HepG2 (cell line): ENCODE measurements at regions not wholly inside any gene's neighbourhood (a gene's known extent, or its start where the extent isn't known, plus 50 kb on each side); places are given as distances from the start of the nearest gene placed in this dataset.

Experiments used
- ATAC-seq: fragments of 200-7000 bp; cut with Tn5 transposase; 3 replicates; pipeline ENCODE4 v1.9.1; 2020; ENCODE audit warnings: mild to moderate bottlenecking, moderate library complexity
- BruUV-seq: library from RNA; stranded (reverse); fragments of 400-500 nt; replicated peaks from 2 replicates; lab custom pipeline; 2021; lab: Mats Ljungman, UMichigan
- CTCF ChIA-PET: fragments of 300-600 bp; formaldehyde crosslinking; extraction: SDS; loops from one replicate; lab custom pipeline; 2021; ENCODE audit warnings: low total read pairs, inconsistent platforms, low intra/inter-chr PET ratio; lab: Yijun Ruan, JAX
- POLR2A ChIA-PET: fragments of 350-600 bp; sonication (Branson Sonifier 250); formaldehyde crosslinking; loops from one replicate; lab custom pipeline; 2020; ENCODE audit warnings: antibody characterized with exemption, inconsistent platforms; lab: Yijun Ruan, JAX
- DNase-seq: peaks from one replicate; pipeline ENCODE4 v3.0.0-alpha.2; 2015; ENCODE audit warnings: low spot score
- FAIRE-seq: peaks from 3 replicates; lab custom pipeline; 2011; peaks lifted over from hg19 to GRCh38; lab: Jason Lieb, UNC
- H2AFZ ChIP-seq: one replicate; pipeline ENCODE4 v1.6.1; 2011; ENCODE audit warnings: low read length, inconsistent platforms
- H3K27ac ChIP-seq: fragments of 300-600 bp; 3 replicates; pipeline ENCODE4 v1.8.0; 2011; ENCODE audit warnings: mixed run types, mild to moderate bottlenecking, mixed read lengths, low read length, inconsistent platforms; ENCODE audit not compliant: insufficient read depth; ENCODE audit errors: extremely low read length
- H3K27me3 ChIP-seq, 2 experiments: fragments of 200-600 bp in 1 of 2; 2 replicates in 1 of 2; 3 replicates in 1 of 2; pipeline versions ENCODE4 v1.6.0 to v1.8.0; 2011; ENCODE audit warnings: low read length in 2 of 2, mild to moderate bottlenecking in 2 of 2, moderate library complexity in 2 of 2, inconsistent platforms in 1 of 2; ENCODE audit not compliant: insufficient read depth in 2 of 2, control insufficient read depth in 1 of 2
- H3K36me3 ChIP-seq, 2 experiments: fragments of 200-600 bp in 1 of 2; replicated peaks in 1 of 2; 2 replicates in 1 of 2; 3 replicates in 1 of 2; pipeline versions ENCODE4 v1.5.1 to v1.8.0; 2011; ENCODE audit warnings: low read length in 2 of 2, inconsistent platforms in 1 of 2; ENCODE audit not compliant: insufficient read depth in 2 of 2, control insufficient read depth in 1 of 2
- H3K4me1 ChIP-seq: 2 replicates; pipeline ENCODE4 v1.5.1; 2012; ENCODE audit warnings: low read length, inconsistent platforms; ENCODE audit not compliant: insufficient read depth
- H3K4me2 ChIP-seq: 2 replicates; pipeline ENCODE4 v1.6.0; 2011; ENCODE audit warnings: low read depth, low read length, inconsistent platforms
- H3K4me3 ChIP-seq, 3 experiments: fragments of 200-600 bp in 1 of 3; sonication (generic), shearing (Covaris generic) in 1 of 3; replicated peaks in 1 of 3; 2 replicates each; pipeline ENCODE4 v1.5.1; 2011 to 2016; ENCODE audit warnings: low read length in 3 of 3, inconsistent platforms in 2 of 3, low read depth in 2 of 3, mild to moderate bottlenecking in 2 of 3, control low read depth in 1 of 3, mixed read lengths in 1 of 3; ENCODE audit not compliant: insufficient read depth in 1 of 3
- H3K79me2 ChIP-seq: one replicate; pipeline ENCODE4 v1.6.1; 2011; ENCODE audit warnings: low read length, inconsistent platforms; ENCODE audit not compliant: insufficient read depth
- H3K9ac ChIP-seq: 2 replicates; pipeline ENCODE4 v1.6.0; 2011; ENCODE audit warnings: mild to moderate bottlenecking, low read depth, low read length, inconsistent platforms; ENCODE audit not compliant: insufficient read depth
- H3K9me3 ChIP-seq: 2 replicates; pipeline ENCODE4 v1.5.1; 2012; ENCODE audit warnings: mild to moderate bottlenecking, low read length
- H4K20me1 ChIP-seq: 2 replicates; pipeline ENCODE4 v1.6.0; 2011; ENCODE audit warnings: inconsistent platforms, mild to moderate bottlenecking, low read length, moderate library complexity; ENCODE audit not compliant: insufficient read depth
- CEBPB ChIP-seq: IDR thresholded peaks from 2 replicates; pipeline ENCODE4 v1.6.1; 2011; ENCODE audit warnings: low read depth, low read length, improper control_type of control experiment, borderline replicate concordance
- CEBPZ ChIP-seq: IDR thresholded peaks from 2 replicates; pipeline ENCODE4 v1.6.1; 2012; ENCODE audit warnings: low read length, improper control_type of control experiment
- EHMT2 ChIP-seq: fragments of 200-600 bp; sonication (generic); IDR thresholded peaks from 2 replicates; pipeline ENCODE4 v1.7.0; 2017; ENCODE audit warnings: antibody characterized with exemption, low read depth, low read length, borderline replicate concordance
- JUN ChIP-seq: sonication (generic); formaldehyde crosslinking; IDR thresholded peaks from 2 replicates; pipeline ENCODE4 v1.4.0; 2020; ENCODE audit warnings: mild to moderate bottlenecking, missing genetic modification reagents
- MIER3 ChIP-seq: IDR thresholded peaks from 2 replicates; pipeline ENCODE4 v1.6.1; 2016; ENCODE audit warnings: missing compliant biosample characterization, borderline replicate concordance
- PHF8 ChIP-seq: sonication (generic); formaldehyde crosslinking; IDR thresholded peaks from 2 replicates; pipeline ENCODE4 v1.5.0; 2020; ENCODE audit warnings: missing genetic modification reagents
- POGK ChIP-seq: sonication (generic); formaldehyde crosslinking; conservative IDR thresholded peaks from 2 replicates; pipeline ENCODE4 v1.8.0; 2022; ENCODE audit warnings: mild to moderate bottlenecking, moderate library complexity, missing genetic modification reagents
- SRSF1 ChIP-seq: fragments of 200-400 bp; formaldehyde crosslinking; optimal IDR thresholded peaks from 2 replicates; pipeline ENCODE3; 2017; ENCODE audit warnings: mild to moderate bottlenecking, low read depth, low read length, moderate library complexity
- ZNF446 ChIP-seq: sonication (generic); formaldehyde crosslinking; IDR thresholded peaks from 2 replicates; pipeline ENCODE4 v1.5.0; 2020; ENCODE audit warnings: mild to moderate bottlenecking, missing genetic modification reagents
- ZNF501 ChIP-seq: sonication (generic); formaldehyde crosslinking; IDR thresholded peaks from 2 replicates; pipeline ENCODE4 v1.5.1; 2020; ENCODE audit warnings: mild to moderate bottlenecking, moderate library complexity, missing genetic modification reagents
- ZNF770 ChIP-seq: sonication (generic); formaldehyde crosslinking; IDR thresholded peaks from 2 replicates; pipeline ENCODE4 v1.5.0; 2020; ENCODE audit warnings: mild to moderate bottlenecking, missing genetic modification reagents
- ZNF777 ChIP-seq: sonication (generic); formaldehyde crosslinking; IDR thresholded peaks from 2 replicates; pipeline ENCODE4 v1.4.0; 2020; ENCODE audit warnings: missing genetic modification reagents
- WGBS: methylation state at CpG from one replicate; pipeline ENCODE4 v1.1.6; 2017; ENCODE audit warnings: low lambda C conversion rate; 5-methylcytosine and 5-hydroxymethylcytosine counted together
- in situ Hi-C: cut with HindIII; loops from 2 replicates; pipeline ENCODE4 v1.10.0; 2017; ENCODE audit warnings: low pct_unique_long_range_greater_than_20kb; ENCODE audit not compliant: extremely low pct_ligation_motif_present
- intact Hi-C: fragments of 100-400 bp; cut with micrococcal nuclease; formaldehyde crosslinking; loops from one replicate; pipeline ENCODE4 v1.10.0; 2022; ENCODE audit not compliant: unreplicated experiment

- Histone ChIP-seq H3K27me3 (no peaks in the 10 kb centered on the region), H3K9me3 (no peaks in the 10 kb centered on the region), H3K36me3 (no peaks in the 10 kb centered on the region), H2AFZ (no peak overlapping the region), H3K4me2 (no peak overlapping the region), H3K27ac (no peak overlapping the region), H4K20me1 (no peaks in the 10 kb centered on the region), H3K4me1 (peaks cover 28% of the 10 kb centered on the region), H3K79me2 (no peaks in the 10 kb centered on the region)
- ATAC-seq (no peak), FAIRE-seq (no peak), DNase-seq (no peak)
- 74% methylated on average over 3 of the region's 3 CpGs for WGBS
- no TSS peak for BruUV-seq
- in situ Hi-C loops: loop anchor here (10.0 kb wide), 2 partner anchors 174 to 456 kb away; no protein-coding TSS in a partner anchor
- ChIA-PET POLR2A (interaction anchor here (1.2 kb wide), 1 partner anchor 49 kb away, joined by 4 read pairs; no protein-coding TSS in a partner anchor), CTCF (no interaction called here)
- TF ChIP-seq CEBPZ (no peak), EHMT2 (no peak)
- TF ChIP-seq, all 625 proteins: peak for 0
- intact Hi-C loops: no loop called here
- no peak overlapping the region for H3K9ac ChIP-seq
- no peak overlapping the region for H3K4me3 ChIP-seq
Measured at GRCh38 chr2:43029186-43029585, 197.2 kb downstream of the ZFP36L2 start.

GRCh38 chr2:43028188-43028587, 198.2 kb downstream of the ZFP36L2 start:
- Histone ChIP-seq H3K79me2 (no peaks in the 10 kb centered on the region), H3K4me1 (peaks cover 38% of the 10 kb centered on the region), H3K4me3 (no peak overlapping the region), H3K27me3 (no peaks in the 10 kb centered on the region), H2AFZ (no peak overlapping the region), H3K36me3 (no peaks in the 10 kb centered on the region), H3K4me2 (no peak overlapping the region), H3K27ac (no peak overlapping the region), H3K9ac (no peak overlapping the region), H3K9me3 (no peaks in the 10 kb centered on the region), H4K20me1 (no peaks in the 10 kb centered on the region)
- in situ Hi-C loops (loop anchor here (10.0 kb wide), 2 partner anchors 173 to 457 kb away; no protein-coding TSS in a partner anchor), intact Hi-C loops (no loop called here)
- ChIA-PET CTCF (no interaction called here), POLR2A (interaction anchor here (0.6 kb wide), 1 partner anchor 504 kb away, joined by 3 read pairs; no protein-coding TSS in a partner anchor)
- DNase-seq (no peak), FAIRE-seq (no peak), ATAC-seq (no peak)
- 58% methylated on average over 6 of the region's 6 CpGs for WGBS
- no TSS peak for BruUV-seq
- TF ChIP-seq SRSF1 (no peak), ZNF777 (CRISPR knock-in tag) (no peak), ZNF770 (CRISPR knock-in tag) (no peak), CEBPB (no peak), PHF8 (CRISPR knock-in tag) (no peak), ZNF446 (no peak), POGK (CRISPR knock-in tag) (no peak), ZNF501 (CRISPR knock-in tag) (no peak), JUN (CRISPR knock-in tag) (no peak), MIER3 (CRISPR knock-in tag) (no peak)
